ENCODE measurements at regions not wholly inside any gene's neighbourhood (a gene's known extent, or its start where the extent isn't known, plus 50 kb on each side); places are given as distances from the start of the nearest gene placed in this dataset.
"Not testable (repeated sequence)": the region's sequence is repeated elsewhere in the genome, so short reads cannot be mapped to it uniquely, and the experiment has no call there.

DNA sequence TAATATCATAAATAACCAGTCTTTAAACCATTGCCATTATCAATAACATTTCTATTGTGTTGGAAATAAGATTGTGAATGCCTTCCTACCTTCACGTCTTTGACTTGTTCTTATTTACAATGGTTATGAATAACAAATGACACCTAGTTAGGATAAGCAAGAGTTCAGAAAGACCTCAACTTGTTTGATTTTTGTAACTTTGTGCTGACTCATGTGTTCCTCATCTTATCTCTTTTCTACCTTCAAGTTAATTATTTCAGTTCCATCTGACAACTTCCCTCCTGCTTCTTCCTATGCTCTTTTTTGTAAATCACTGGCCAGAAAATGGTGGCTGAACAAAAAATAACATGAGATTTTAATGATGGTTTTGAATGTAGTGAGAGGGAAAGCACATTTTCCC lies 538.5 kb upstream of the TUSC1 start:
- Mint-ChIP-seq H3K9me3 (peaks cover 12% of the 10 kb centered on the region), H3K4me1 (no peaks in the 10 kb centered on the region), H3K27me3 (no peaks in the 10 kb centered on the region), H3K27ac (no peak overlapping the region), H3K4me3 (no peak overlapping the region), H3K36me3 (ENCODE audit: low read depth) (no peaks in the 10 kb centered on the region)
- CTCF ChIA-PET: no interaction called here
- POLR2A ChIA-PET: no interaction called here
- no peak for DNase-seq

DNA sequence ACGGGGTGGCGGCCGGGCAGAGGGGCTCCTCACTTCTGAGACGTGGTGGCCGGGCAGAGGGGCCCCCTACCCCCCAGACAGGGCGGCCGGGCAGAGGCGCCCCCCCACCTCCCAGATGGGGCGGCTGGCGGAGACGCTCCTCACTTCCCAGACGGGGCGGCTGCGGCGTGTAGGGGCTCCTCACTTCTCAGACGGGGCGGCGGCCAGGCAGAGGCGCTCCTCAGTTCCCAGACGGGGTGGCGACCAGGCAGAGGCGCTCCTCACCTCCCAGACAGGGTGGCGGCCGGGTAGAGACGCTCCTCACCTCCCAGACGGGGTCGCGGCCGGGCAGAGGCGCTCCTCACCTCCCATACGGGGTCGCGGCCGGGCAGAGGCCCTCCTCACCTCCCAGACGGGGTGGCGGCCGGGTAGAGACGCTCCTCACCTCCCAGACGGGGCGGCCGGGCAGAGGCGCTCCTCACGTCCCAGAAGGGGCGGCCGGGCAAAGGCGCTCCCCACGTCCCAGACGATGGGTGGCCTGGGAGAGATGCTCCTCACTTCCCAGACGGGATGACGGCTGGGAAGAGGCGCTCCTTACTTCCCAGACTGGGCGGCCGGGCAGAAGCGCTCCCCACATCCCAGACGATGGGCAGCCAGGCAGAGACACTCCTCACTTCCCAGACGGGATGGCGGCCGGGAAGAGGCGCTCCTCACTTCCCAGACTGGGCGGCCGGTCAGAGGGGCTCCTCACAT lies 536.6 kb upstream of the TUSC1 start:
- H3K4me1 Mint-ChIP-seq; CTCF ChIA-PET; POLR2A ChIA-PET; H3K4me3 Mint-ChIP-seq; DNase-seq; H3K27me3 Mint-ChIP-seq; H3K27ac Mint-ChIP-seq; H3K36me3 Mint-ChIP-seq (ENCODE audit: low read depth): not testable (repeated sequence)
- peaks cover 11% of the 10 kb centered on the region for H3K9me3 Mint-ChIP-seq

DNA sequence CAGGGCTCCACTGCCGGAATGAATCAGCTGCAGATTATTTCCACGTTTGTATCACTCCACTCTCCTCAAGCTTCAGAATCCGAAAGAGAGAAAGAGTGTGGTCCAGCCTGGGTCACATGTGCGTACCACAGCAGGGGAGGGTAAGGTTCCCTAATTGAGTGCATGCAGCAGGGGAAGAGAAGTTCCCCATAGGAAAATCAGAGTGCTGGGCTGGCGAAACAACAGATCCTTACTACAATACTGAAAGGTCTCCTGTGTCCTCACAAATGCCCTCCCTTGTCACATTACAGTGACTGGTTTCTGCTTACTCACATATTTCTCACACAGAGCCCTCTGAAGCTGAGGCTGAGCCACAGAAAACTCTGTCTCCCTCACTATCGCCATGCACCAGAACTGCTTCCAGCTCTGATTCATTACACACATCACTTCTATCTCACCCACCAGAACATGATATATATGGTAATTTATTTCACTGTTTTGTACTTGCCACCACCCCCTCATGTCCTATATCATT lies 532.2 kb upstream of the TUSC1 start:
- no peak for DNase-seq
- POLR2A ChIA-PET: no interaction called here

DNA sequence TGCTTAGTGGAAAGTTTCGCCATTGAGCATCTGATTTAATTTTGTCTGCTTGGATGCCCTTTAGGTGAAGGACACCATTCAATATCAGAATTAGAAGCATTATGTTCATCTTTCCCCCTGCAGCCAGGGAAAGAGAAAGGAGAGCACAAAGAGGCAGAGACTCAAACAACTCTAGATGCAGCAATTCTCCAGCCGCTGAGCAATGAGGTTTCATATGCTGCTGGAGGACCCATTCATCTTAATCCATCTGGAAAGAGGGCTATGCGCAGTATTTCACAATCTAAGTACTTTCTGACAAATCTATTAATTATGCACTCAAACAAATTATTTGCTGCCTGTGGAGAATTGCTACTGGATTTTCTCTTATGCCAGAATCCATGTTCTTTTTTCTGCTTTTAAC lies 527.0 kb upstream of the TUSC1 start:
- no peaks in the 10 kb centered on the region for H3K4me1 Mint-ChIP-seq
- POLR2A ChIA-PET: no interaction called here
- CTCF ChIA-PET: no interaction called here

More for the DNA sequence above, 532.2 kb upstream of the TUSC1 start:
- Mint-ChIP-seq H3K36me3 (ENCODE audit: low read depth) (no peaks in the 10 kb centered on the region), H3K4me3 (no peak overlapping the region), H3K27ac (no peak overlapping the region), H3K27me3 (no peaks in the 10 kb centered on the region), H3K4me1 (no peaks in the 10 kb centered on the region), H3K9me3 (peaks cover 2% of the 10 kb centered on the region)
- CTCF ChIA-PET: no interaction called here

DNA sequence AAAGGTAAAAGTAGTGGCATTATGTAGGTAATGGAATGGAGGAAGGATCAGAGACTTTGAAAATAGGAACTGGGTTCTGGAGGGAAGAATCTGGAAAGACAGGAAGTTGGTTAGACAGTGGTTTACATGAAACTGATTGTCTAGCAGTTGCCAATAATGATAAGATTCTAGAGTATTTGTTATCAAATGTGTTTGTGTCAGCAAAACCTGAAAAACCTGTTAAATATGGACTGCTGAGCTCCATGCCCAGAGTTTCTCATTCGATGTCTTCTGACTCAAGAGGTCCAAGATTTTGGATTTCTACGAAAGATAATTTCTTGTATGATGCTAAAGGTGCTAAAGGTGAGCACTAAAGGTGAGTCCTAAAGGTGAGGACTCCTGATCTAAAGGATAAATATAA lies 515.0 kb upstream of the TUSC1 start:
- Mint-ChIP-seq H3K9me3 (peaks cover 6% of the 10 kb centered on the region), H3K27ac (no peak overlapping the region), H3K4me3 (no peak overlapping the region), H3K4me1 (no peaks in the 10 kb centered on the region), H3K36me3 (ENCODE audit: low read depth) (no peaks in the 10 kb centered on the region), H3K27me3 (no peaks in the 10 kb centered on the region)
- CTCF ChIA-PET: no interaction called here
- POLR2A ChIA-PET: no interaction called here
- no peak for DNase-seq

More for the DNA sequence above, 527.0 kb upstream of the TUSC1 start:
- Mint-ChIP-seq H3K4me3 (no peak overlapping the region), H3K36me3 (ENCODE audit: low read depth) (no peaks in the 10 kb centered on the region), H3K27ac (no peak overlapping the region), H3K9me3 (peaks cover 4% of the 10 kb centered on the region), H3K27me3 (no peaks in the 10 kb centered on the region)
- no peak for DNase-seq

DNA sequence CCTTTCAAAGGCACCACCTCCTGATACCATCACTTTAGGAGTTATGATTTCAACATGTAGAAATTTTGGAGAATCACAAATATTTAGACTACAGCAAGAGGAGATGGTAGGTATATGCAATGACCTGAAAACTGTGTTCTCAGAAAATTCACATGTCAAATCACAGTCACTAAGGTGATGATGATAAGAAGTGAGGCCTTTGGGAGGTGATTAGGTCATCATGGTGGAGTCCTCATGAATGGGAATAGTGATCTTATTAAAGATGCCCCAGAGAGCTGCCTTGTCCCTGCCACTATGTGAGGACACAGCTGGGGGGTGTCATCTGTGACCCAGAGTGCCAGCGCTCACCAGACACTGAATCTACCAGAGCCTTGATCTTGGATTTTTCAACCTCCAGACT lies 513.5 kb upstream of the TUSC1 start:
- ChIA-PET POLR2A (no interaction called here), CTCF (no interaction called here)
- H3K27ac Mint-ChIP-seq: no peak overlapping the region
- no peak for DNase-seq
- H3K27me3 Mint-ChIP-seq: no peaks in the 10 kb centered on the region
- H3K4me1 Mint-ChIP-seq: no peaks in the 10 kb centered on the region
- no peaks in the 10 kb centered on the region for H3K36me3 Mint-ChIP-seq (ENCODE audit: low read depth)
- H3K4me3 Mint-ChIP-seq: no peak overlapping the region
- peaks cover 9% of the 10 kb centered on the region for H3K9me3 Mint-ChIP-seq

DNA sequence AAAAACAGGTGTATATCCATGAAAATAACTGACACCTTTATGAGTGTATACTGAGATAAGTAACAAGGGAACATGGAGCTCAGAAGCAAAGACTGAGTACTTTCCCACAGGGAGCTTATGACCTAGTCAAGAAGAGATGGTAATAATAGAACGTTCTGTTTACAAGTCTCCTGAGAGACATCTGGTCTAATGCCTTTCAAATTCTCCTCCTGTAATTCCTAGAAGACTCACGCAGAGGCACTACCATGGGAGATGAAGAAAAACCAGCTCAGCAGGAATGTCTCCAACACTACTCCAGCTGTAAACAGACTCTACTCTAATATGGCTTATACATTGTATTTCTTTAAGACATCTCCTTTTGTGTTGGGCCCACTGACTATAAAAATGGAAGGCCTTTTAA lies 503.6 kb upstream of the TUSC1 start:
- POLR2A ChIA-PET: no interaction called here
- CTCF ChIA-PET: interaction anchor here (0.7 kb wide), 1 partner anchor 550 kb away, joined by 4 read pairs; no protein-coding TSS in a partner anchor
- peaks cover 13% of the 10 kb centered on the region for H3K9me3 Mint-ChIP-seq

DNA sequence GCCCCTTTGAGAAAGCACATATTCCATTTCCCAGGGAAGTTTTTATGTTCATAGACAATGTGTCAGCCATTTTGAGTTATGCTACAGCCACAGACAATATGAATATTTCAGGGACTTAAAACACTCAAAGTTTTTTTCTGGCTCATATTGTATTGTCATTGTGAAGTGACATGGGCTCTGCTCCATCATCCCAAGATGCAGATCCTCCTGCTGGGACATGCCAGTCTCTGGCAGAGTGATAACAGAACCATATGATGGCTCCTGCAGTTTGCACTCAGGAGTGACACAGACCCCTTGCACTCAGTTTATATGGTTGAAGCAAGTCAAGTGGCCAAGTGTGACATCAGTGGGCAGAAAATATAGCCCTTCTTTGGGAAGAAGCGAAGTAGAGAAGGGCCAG lies 498.4 kb upstream of the TUSC1 start:
- H3K4me1 Mint-ChIP-seq: no peaks in the 10 kb centered on the region
- ChIA-PET CTCF (no interaction called here), POLR2A (no interaction called here)
- H3K36me3 Mint-ChIP-seq (ENCODE audit: low read depth): no peaks in the 10 kb centered on the region
- DNase-seq: no peak
- peaks cover 7% of the 10 kb centered on the region for H3K9me3 Mint-ChIP-seq
- H3K4me3 Mint-ChIP-seq: no peak overlapping the region
- no peaks in the 10 kb centered on the region for H3K27me3 Mint-ChIP-seq
- H3K27ac Mint-ChIP-seq: no peak overlapping the region

More for the DNA sequence above, 503.6 kb upstream of the TUSC1 start:
- no peaks in the 10 kb centered on the region for H3K4me1 Mint-ChIP-seq
- no peaks in the 10 kb centered on the region for H3K36me3 Mint-ChIP-seq (ENCODE audit: low read depth)
- no peak overlapping the region for H3K4me3 Mint-ChIP-seq
- no peaks in the 10 kb centered on the region for H3K27me3 Mint-ChIP-seq
- no peak overlapping the region for H3K27ac Mint-ChIP-seq
- DNase-seq: no peak

DNA sequence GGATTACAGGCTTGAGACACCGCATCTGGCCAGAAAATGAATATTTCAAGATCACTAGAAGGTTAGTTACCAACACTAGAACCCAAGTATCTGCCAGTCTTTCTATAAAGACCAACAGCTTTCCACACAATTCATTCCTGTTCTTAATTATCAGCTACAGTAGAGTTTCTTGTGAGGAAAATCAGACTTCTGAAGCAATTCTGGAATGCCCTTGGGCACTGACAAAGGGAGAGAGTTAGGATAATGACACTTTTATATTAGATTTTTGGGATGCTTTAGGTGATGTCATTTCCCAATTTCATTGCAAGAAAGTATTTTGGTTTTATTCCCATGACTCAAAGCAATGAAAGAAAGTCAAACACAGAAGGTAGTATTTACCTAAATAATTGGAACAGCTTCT lies 497.0 kb upstream of the TUSC1 start:
- no peaks in the 10 kb centered on the region for H3K36me3 Mint-ChIP-seq (ENCODE audit: low read depth)
- peaks cover 7% of the 10 kb centered on the region for H3K9me3 Mint-ChIP-seq
- DNase-seq: no peak
- H3K27ac Mint-ChIP-seq: no peak overlapping the region
- ChIA-PET POLR2A (no interaction called here), CTCF (no interaction called here)
- no peaks in the 10 kb centered on the region for H3K4me1 Mint-ChIP-seq
- H3K4me3 Mint-ChIP-seq: no peak overlapping the region
- H3K27me3 Mint-ChIP-seq: no peaks in the 10 kb centered on the region

DNA sequence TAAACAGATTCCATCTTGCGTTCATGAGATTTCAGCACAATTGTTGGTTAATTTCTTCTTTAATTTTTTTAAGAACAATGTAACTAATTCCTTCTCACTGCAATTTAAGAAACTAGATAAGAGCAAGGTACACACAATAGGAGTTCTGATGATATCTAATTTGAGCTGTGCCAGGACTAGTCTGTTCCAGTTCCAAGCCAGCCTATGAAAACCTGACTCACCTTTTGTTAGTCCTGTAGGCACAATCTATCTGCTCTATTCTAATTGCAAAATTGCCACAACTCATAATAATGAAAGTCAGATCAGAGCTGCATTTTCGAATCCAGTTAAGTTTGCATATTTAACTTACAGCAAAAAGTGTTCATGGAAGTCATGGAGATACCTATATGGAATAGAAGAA lies 494.1 kb upstream of the TUSC1 start:
- H3K4me1 Mint-ChIP-seq: no peaks in the 10 kb centered on the region
- ChIA-PET POLR2A (no interaction called here), CTCF (no interaction called here)
- H3K27me3 Mint-ChIP-seq: no peaks in the 10 kb centered on the region
- H3K36me3 Mint-ChIP-seq (ENCODE audit: low read depth): no peaks in the 10 kb centered on the region
- H3K27ac Mint-ChIP-seq: no peak overlapping the region
- no peak overlapping the region for H3K4me3 Mint-ChIP-seq
- H3K9me3 Mint-ChIP-seq: no peaks in the 10 kb centered on the region
- no peak for DNase-seq

DNA sequence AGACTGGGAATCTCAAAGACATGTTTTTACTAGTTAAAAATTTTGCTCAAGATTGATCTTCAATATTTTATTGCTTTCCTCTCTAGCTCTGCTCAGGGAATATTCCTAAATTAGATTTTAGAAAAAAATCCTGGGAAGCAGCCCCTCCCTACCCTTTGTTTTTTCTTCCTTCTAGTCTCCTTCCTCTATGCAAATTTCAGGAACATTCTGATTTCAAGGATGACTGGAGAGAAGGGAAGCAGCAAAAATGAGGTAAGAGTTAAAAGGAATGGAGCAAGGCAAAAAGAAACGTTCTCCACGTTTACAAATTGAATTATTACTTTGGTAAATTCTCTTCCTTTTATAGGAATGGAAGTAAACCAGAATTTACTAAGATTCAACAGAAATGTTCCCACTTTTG lies 493.4 kb upstream of the TUSC1 start:
- POLR2A ChIA-PET: no interaction called here
- CTCF ChIA-PET: no interaction called here
- no peaks in the 10 kb centered on the region for H3K36me3 Mint-ChIP-seq (ENCODE audit: low read depth)
- no peak overlapping the region for H3K27ac Mint-ChIP-seq
- no peak for DNase-seq
- no peaks in the 10 kb centered on the region for H3K4me1 Mint-ChIP-seq
- no peaks in the 10 kb centered on the region for H3K27me3 Mint-ChIP-seq
- H3K9me3 Mint-ChIP-seq: no peaks in the 10 kb centered on the region
- H3K4me3 Mint-ChIP-seq: no peak overlapping the region

DNA sequence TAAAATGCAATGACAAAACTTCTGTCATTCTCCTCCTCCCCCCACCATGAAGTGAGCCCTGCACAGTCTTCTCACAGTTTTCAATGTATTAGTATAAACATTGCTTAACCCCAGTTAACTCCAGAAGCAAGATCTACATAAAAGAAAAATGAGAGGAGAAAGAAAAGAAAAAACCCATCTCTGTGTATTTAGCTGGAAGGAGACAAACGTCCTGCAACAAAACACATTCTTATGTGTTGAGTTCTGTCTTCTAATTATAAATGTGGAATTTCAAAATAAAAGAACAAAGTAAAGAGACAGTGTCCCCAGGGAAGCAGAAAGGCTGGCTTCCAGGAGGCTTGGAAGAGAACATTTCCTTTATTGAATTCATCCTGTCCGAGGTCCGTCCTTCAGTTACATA lies 491.9 kb upstream of the TUSC1 start:
- ChIA-PET CTCF (no interaction called here), POLR2A (no interaction called here)
- Mint-ChIP-seq H3K27me3 (no peaks in the 10 kb centered on the region), H3K9me3 (no peaks in the 10 kb centered on the region), H3K4me3 (no peak overlapping the region), H3K36me3 (ENCODE audit: low read depth) (no peaks in the 10 kb centered on the region), H3K27ac (no peak overlapping the region), H3K4me1 (no peaks in the 10 kb centered on the region)
- DNase-seq: no peak

DNA sequence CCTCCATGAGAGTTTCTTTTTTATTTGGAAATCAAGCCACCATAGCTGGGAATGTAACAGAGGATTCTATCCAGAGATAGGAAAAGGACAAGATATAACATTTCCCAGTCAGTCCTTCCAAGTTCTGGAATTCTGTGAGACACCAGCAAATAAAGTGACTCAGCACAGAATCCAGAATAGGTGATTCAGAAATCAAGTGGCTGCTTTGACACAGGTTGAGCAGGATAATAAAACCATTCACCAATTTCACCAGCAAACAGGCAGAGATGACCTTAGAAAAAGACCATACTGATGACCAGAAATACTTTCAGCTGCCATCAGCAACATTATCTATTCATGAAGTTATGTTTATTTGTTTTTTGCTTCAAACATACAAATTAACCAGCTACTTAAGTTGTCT lies 491.5 kb upstream of the TUSC1 start:
- Mint-ChIP-seq H3K27me3 (no peaks in the 10 kb centered on the region), H3K27ac (no peak overlapping the region), H3K4me3 (no peak overlapping the region), H3K4me1 (no peaks in the 10 kb centered on the region), H3K36me3 (ENCODE audit: low read depth) (no peaks in the 10 kb centered on the region), H3K9me3 (no peaks in the 10 kb centered on the region)
- ChIA-PET CTCF (no interaction called here), POLR2A (no interaction called here)
- DNase-seq: no peak

DNA sequence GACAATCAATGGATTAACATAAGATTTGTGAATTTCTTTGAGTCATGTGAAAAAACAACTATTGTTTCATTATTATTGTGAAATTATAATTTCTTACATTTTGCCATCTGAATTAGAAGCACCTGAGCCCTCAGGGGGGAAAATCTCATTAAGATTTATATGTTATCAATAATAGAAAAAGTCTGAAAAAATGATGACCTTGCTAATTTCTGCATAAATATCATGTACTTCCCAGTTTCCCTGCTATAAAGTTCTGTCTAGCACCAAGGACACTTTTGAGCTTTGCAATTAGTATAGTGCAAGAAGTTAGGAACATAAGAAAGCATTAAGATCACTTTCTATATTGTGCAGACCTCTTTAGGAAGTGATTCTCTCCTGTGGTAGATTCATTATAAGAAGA lies 488.3 kb upstream of the TUSC1 start:
- no peaks in the 10 kb centered on the region for H3K4me1 Mint-ChIP-seq
- ChIA-PET CTCF (no interaction called here), POLR2A (no interaction called here)
- H3K36me3 Mint-ChIP-seq (ENCODE audit: low read depth): no peaks in the 10 kb centered on the region
- no peak overlapping the region for H3K4me3 Mint-ChIP-seq
- H3K27me3 Mint-ChIP-seq: no peaks in the 10 kb centered on the region
- H3K9me3 Mint-ChIP-seq: no peaks in the 10 kb centered on the region
- H3K27ac Mint-ChIP-seq: no peak overlapping the region
- no peak for DNase-seq

Data from activated CD4-positive, alpha-beta memory T cell treated with anti-CD3 and anti-CD28 coated beads, Interleukin-2, amount 10 ng/mL, durations not matched to agents 7 days and 5 days (primary cell).